Keratinocyte (primary cell): ENCODE measurements at regions not wholly inside any gene's neighbourhood (a gene's known extent, or its start where the extent isn't known, plus 50 kb on each side); places are given as distances from the start of the nearest gene placed in this dataset.

Source experiments
- EZH2 ChIP-seq: IDR thresholded peaks from one replicate; pipeline ENCODE4 v1.6.1; 2012; ENCODE audit warnings: inconsistent platforms, mild to moderate bottlenecking, low read length, moderate library complexity
- TF ChIP-seq, protein P1 (sequence below), 3 experiments: IDR thresholded peaks in 1 of 3; conservative IDR thresholded peaks in 1 of 3; optimal IDR thresholded peaks in 1 of 3; 2 replicates in 2 of 3; 3 replicates in 1 of 3; pipeline versions ENCODE3 to v1.5.1; 2011; ENCODE audit warnings: low read length in 3 of 3, mild to moderate bottlenecking in 3 of 3, moderate library complexity in 2 of 3, control low read depth in 1 of 3, inconsistent platforms in 1 of 3; ENCODE audit not compliant: insufficient read depth in 2 of 3; ENCODE audit errors: extremely low read depth in 1 of 3

DNA sequence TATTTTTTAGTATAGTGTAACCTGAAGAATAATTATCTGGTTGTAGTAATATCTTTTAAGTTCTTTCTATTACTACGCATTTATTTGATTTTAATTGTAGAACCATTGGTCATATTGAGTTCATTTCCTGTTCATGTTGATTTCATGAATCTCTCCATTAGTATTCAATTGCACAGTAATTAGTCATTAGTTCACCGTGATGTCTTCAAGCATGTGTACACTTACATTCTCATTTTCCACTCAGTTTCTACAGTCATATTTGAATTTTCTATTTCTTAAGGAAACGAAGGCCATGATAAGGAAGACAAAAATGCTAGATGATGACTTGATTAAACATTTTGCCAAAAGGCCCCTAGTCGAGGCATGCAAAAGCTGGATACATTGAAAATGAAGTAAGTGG is 333.7 kb upstream of the FANCL start:
- TF ChIP-seq, protein P1, sequence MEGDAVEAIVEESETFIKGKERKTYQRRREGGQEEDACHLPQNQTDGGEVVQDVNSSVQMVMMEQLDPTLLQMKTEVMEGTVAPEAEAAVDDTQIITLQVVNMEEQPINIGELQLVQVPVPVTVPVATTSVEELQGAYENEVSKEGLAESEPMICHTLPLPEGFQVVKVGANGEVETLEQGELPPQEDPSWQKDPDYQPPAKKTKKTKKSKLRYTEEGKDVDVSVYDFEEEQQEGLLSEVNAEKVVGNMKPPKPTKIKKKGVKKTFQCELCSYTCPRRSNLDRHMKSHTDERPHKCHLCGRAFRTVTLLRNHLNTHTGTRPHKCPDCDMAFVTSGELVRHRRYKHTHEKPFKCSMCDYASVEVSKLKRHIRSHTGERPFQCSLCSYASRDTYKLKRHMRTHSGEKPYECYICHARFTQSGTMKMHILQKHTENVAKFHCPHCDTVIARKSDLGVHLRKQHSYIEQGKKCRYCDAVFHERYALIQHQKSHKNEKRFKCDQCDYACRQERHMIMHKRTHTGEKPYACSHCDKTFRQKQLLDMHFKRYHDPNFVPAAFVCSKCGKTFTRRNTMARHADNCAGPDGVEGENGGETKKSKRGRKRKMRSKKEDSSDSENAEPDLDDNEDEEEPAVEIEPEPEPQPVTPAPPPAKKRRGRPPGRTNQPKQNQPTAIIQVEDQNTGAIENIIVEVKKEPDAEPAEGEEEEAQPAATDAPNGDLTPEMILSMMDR (optimal IDR thresholded peaks at IDR 0.05 in 1 of 3, IDR thresholded peaks at IDR 0.05 in 1 of 3, conservative IDR thresholded peaks at IDR 0.05 in 1 of 3; ENCODE audit: extremely low read depth in 1 of 3, insufficient read depth in 2 of 3, low read length in 3 of 3) = no peak
- no peak for TF ChIP-seq EZH2
